Effector memory CD4-positive, alpha-beta T cell (primary cell): ENCODE measurements at regions not wholly inside any gene's neighbourhood (a gene's known extent, or its start where the extent isn't known, plus 50 kb on each side); places are given as distances from the start of the nearest gene placed in this dataset.

ENCODE experiments used
- DNase-seq, 3 donors: peaks; one replicate each; pipeline ENCODE4 v3.0.0-alpha.2; 2020
- H3K27ac ChIP-seq: 2 replicates; pipeline ENCODE4 v1.7.0; 2013; ENCODE audit warnings: mild to moderate bottlenecking, low read length, moderate library complexity; ENCODE audit not compliant: insufficient read depth, poor library complexity, severe bottlenecking
- H3K27me3 ChIP-seq: replicated peaks from 2 replicates; pipeline ENCODE4 v1.7.0; 2013; ENCODE audit warnings: mild to moderate bottlenecking, low read length; ENCODE audit not compliant: insufficient read depth, control insufficient read depth, poor library complexity, severe bottlenecking
- H3K36me3 ChIP-seq: 2 replicates; pipeline ENCODE4 v1.7.0; 2013; ENCODE audit warnings: mild to moderate bottlenecking, low read length, moderate library complexity; ENCODE audit not compliant: control insufficient read depth, insufficient read depth
- H3K4me1 ChIP-seq: 2 replicates; pipeline ENCODE4 v1.7.0; 2013; ENCODE audit warnings: low read length, mild to moderate bottlenecking; ENCODE audit not compliant: control insufficient read depth, insufficient read depth, poor library complexity, severe bottlenecking
- H3K4me3 ChIP-seq: 2 replicates; pipeline ENCODE4 v1.7.0; 2013; ENCODE audit warnings: low read length, low read depth, mild to moderate bottlenecking; ENCODE audit not compliant: insufficient read depth, poor library complexity, severe bottlenecking
- H3K9me3 ChIP-seq: 2 replicates; pipeline ENCODE4 v1.7.0; 2013; ENCODE audit warnings: mild to moderate bottlenecking, low read length, moderate library complexity; ENCODE audit not compliant: control insufficient read depth

DNA sequence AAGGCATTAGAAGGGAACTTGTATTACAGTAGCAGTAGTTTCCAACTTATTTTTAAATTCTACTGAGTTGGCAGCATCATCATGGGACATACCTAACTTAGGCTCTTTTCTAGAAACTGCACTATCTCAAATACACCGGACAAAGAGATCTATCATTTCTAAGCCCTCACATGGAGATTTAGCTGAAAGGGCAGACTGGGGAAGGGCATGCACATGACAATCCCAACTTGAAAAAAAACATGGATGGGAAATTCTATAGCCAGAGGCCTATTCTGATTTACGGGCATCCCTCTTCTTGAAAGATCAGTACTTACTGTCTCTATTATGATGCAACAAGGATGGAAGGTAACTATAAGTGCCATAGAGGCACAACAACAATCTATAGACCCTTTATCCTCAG is 1328.6 kb downstream of the UQCRFS1 start:
- H3K9me3 ChIP-seq: no peaks in the 10 kb centered on the region
- no peak overlapping the region for H3K27ac ChIP-seq
- no peaks in the 10 kb centered on the region for H3K27me3 ChIP-seq
- no peak overlapping the region for H3K4me3 ChIP-seq
- no peaks in the 10 kb centered on the region for H3K4me1 ChIP-seq
- no peak for DNase-seq
- H3K36me3 ChIP-seq: no peaks in the 10 kb centered on the region

DNA sequence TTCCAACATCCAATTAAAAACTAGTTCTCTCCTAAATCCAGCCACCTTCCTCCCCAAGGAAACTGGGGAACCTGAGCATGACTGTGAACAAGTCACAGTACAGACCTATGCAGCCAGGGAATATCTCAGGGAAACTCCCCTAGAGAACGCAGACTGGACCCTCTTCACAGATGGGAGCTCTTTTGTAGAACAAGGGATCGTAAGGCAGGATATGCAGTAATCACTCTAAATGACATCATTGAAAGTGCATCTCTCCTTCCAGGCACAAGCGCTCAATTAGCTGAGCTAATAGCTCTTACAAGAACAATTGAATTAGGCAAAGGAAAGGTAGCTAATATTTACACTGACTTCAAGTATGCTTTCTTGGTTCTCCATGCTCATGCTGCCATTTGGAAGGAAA is 1331.7 kb downstream of the UQCRFS1 start:
- no peak for DNase-seq
- Histone ChIP-seq H3K36me3 (no peaks in the 10 kb centered on the region), H3K9me3 (no peaks in the 10 kb centered on the region), H3K4me3 (no peak overlapping the region), H3K27me3 (no peaks in the 10 kb centered on the region), H3K27ac (no peak overlapping the region), H3K4me1 (no peaks in the 10 kb centered on the region)

DNA sequence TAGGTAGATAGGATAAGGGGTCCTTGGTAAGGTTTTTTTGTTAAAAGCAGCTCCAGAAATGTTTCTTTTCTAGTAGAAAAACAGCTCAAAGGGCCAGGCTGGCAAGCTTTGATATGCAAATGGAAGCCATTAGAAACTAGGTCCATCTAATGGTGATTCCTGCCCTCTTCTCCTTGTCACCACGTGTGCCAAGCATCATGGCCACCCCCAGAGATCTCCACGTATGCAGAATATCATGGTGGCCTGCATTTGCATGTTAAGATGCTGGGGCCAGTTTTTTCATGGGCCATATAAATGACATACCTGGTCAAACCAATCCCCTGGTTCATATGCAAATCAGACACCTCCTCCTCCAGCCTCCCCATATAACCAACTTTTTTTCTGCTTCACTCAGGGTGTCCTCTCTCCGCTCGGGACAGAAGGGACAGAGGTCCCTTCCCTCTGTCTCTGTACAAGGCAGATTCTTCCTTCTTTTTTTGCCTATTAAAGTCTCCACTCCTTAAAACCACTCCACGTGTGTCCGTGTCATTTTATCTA is 1335.9 kb downstream of the UQCRFS1 start:
- Histone ChIP-seq H3K9me3 (no peaks in the 10 kb centered on the region), H3K4me3 (no peak overlapping the region), H3K27ac (no peak overlapping the region), H3K4me1 (no peaks in the 10 kb centered on the region), H3K36me3 (no peaks in the 10 kb centered on the region), H3K27me3 (no peaks in the 10 kb centered on the region)
- no peak for DNase-seq

DNA sequence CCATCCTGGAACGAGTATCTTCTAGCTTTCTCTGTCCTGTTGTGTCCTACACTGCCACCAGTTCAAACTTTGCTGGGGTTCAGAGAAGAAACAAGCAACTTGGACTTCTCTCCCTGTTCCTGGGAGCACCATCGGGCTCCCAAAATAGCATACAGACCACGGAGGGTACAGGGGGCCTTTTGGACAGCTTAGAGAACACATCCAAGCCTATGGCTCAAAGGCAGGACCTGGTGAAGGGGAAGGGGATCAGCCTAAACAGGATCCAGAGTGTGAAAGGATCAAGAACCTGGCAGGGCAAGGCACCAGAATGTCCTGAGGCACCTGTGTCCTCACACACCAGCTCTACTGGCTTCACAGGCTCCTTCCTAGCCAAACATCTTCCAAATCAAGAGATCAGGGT is 1336.5 kb downstream of the UQCRFS1 start:
- Histone ChIP-seq H3K27ac (no peak overlapping the region), H3K4me3 (no peak overlapping the region), H3K36me3 (no peaks in the 10 kb centered on the region), H3K27me3 (no peaks in the 10 kb centered on the region), H3K9me3 (no peaks in the 10 kb centered on the region), H3K4me1 (no peaks in the 10 kb centered on the region)
- DNase-seq: no peak

DNA sequence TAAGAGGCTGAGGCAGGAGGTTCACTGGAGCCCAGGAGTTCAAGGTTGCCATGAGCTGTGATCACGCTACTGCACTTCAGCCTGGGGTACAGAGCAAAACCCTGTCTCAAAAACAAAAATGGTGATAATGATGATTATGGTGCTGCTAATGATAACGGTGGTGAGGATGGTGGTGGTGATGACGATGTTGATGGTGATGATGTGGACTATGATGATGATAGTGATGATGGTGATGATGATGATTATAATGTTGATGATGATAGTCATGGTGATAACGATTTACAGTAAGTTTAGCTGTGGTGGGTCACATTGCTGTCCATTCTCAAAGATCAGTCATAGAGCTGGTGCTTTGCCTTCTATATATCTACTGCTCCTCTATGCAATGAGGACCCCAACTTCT is 1340.6 kb downstream of the UQCRFS1 start:
- Histone ChIP-seq H3K4me3 (no peak overlapping the region), H3K27ac (no peak overlapping the region), H3K27me3 (no peaks in the 10 kb centered on the region), H3K4me1 (no peaks in the 10 kb centered on the region), H3K9me3 (no peaks in the 10 kb centered on the region), H3K36me3 (no peaks in the 10 kb centered on the region)
- no peak for DNase-seq

DNA sequence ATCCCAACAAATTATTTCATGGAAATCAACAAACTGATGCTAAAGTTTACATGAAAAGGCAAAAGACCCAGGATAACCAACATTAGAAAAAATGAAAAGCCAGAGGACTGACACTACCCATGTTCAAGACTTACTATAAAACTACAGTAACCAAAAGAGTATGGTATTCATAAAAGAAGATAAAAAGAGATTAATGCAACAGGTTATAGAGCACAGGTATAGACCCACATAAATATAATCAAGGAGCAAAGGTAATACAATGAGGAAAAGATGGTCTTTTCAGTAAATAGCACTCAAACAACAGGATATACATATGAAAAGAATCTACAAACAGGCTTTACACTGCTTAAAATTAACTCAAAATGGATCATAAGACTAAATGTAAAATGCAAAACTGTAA is 1342.7 kb downstream of the UQCRFS1 start:
- no peak for DNase-seq
- H3K4me3 ChIP-seq: no peak overlapping the region
- no peaks in the 10 kb centered on the region for H3K36me3 ChIP-seq
- no peaks in the 10 kb centered on the region for H3K4me1 ChIP-seq
- no peak overlapping the region for H3K27ac ChIP-seq
- no peaks in the 10 kb centered on the region for H3K27me3 ChIP-seq
- H3K9me3 ChIP-seq: peaks cover 4% of the 10 kb centered on the region

DNA sequence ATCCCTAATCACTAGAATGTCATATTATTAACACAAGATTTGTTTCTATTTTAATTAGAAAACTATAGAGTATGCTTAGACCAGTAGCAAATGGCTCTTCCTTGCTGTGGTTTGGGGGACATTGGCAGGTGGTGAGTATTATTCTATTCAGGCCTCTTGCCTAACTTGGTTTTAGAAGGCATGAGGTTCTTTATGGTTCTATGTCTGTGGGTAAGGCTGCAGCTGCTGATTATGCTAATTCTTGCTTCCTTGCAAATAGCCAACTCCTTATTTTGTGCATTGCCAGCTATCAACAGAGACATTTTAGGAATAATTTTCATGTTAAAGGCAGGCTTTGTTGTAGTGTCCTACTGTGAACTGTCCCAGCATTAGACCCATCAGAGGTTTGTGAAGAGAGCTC is 1344.9 kb downstream of the UQCRFS1 start:
- no peaks in the 10 kb centered on the region for H3K36me3 ChIP-seq
- no peak overlapping the region for H3K4me3 ChIP-seq
- H3K9me3 ChIP-seq: peaks cover 4% of the 10 kb centered on the region
- H3K4me1 ChIP-seq: no peaks in the 10 kb centered on the region
- no peaks in the 10 kb centered on the region for H3K27me3 ChIP-seq
- H3K27ac ChIP-seq: no peak overlapping the region
- DNase-seq: no peak

DNA sequence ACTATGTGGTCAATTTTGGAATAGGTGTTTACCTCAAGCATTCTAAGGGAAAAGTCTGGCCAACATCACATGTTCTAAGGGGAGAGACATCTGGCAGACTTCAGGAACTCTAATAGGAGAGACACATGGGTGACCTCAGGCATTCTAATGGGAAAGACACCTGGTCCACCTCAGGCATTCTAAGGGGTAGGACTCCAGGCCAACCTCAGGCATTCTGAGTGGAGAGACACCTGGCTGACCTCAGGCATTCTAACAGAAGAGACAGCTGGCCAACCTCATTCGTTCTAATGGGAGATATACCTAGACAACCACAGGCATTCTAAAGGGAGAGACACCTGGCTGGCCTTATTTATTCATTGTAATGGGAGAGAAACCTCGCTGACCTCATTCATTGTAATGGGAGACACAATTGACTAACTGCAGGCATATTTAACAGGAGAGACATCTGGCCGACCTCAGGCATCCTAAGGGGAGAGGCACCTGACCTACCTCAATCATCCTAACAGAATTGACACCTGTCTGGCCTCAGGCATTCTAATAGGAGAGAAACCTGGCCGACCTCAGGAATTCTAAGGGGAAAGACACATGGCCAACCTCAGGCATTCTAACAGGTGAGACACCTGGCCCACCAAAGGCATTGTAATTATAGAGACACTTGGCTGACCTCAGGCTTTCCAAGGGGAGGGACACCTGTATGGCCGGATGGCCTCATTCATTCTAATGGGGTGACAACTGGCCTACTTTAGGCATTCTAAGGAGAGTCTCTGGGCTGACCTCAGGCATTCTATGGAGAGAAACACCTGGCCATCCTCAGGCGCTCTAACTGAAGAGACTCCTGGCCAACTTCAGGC is 1346.8 kb downstream of the UQCRFS1 start:
- no peak for DNase-seq
- no peaks in the 10 kb centered on the region for H3K27me3 ChIP-seq
- no peak overlapping the region for H3K27ac ChIP-seq
- H3K9me3 ChIP-seq: peaks cover 4% of the 10 kb centered on the region
- H3K36me3 ChIP-seq: no peaks in the 10 kb centered on the region
- H3K4me3 ChIP-seq: no peak overlapping the region
- no peaks in the 10 kb centered on the region for H3K4me1 ChIP-seq

DNA sequence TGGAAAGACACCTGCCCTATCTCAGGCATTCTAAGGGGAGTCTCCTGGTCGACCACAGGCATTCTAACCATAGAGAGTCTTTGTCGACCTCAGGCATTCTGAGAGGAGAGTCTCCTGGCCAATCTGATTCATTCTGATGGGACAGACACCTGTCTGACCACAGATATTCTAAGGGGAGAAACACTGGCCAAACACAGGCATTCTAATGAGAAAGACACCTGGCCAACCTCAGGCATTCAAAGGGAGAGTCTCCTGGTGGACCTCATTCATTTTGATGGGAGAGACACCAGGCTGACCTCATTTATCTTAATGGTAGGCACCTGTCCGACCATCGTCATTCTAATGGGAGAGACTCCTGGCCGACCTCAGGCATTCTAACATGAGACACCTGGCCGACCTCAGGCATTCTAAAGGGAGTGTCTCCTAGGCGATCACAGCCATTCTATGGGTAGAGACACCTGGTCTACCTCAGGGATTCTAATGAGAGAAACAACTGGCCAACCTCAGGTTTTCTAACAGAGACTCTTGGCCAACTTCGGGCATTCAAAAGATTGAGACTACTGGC is 1351.5 kb downstream of the UQCRFS1 start:
- H3K4me3 ChIP-seq: no peak overlapping the region
- no peak overlapping the region for H3K27ac ChIP-seq
- no peaks in the 10 kb centered on the region for H3K36me3 ChIP-seq
- H3K9me3 ChIP-seq: peaks cover 22% of the 10 kb centered on the region
- no peaks in the 10 kb centered on the region for H3K27me3 ChIP-seq
- no peak for DNase-seq
- H3K4me1 ChIP-seq: no peaks in the 10 kb centered on the region

DNA sequence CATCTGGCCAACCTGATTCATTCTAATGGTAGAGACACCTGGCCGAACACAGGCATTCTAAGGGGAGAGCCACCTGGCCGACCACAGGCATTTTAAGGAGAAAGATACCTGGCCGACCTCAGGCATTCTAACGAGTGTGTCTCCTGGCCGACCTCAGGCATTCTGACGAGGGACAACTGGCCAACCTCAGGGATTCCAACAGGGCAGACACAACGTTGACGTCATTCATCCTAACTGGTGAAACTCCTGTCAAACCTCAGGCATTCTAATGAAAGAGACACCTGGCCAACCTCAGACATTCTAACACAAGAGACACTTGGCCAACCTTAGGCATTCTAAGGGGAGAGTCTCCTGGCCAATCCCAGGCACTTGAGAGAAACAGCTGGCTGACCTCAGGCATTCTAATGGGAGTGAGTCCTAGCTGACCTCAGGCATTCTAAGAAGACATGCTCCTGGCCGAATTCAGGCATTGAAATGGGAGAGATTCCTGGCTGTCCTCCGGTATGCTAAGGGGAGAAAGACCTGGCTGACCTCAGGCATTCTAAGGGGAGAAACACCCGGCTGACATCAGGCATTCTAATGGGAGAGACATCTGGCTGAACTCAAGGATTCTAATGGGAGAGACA is 1352.5 kb downstream of the UQCRFS1 start:
- no peaks in the 10 kb centered on the region for H3K36me3 ChIP-seq
- peaks cover 18% of the 10 kb centered on the region for H3K9me3 ChIP-seq
- DNase-seq: no peak
- no peaks in the 10 kb centered on the region for H3K4me1 ChIP-seq
- H3K27me3 ChIP-seq: no peaks in the 10 kb centered on the region
- no peak overlapping the region for H3K4me3 ChIP-seq
- no peak overlapping the region for H3K27ac ChIP-seq
